WTC11 (cell line): ENCODE measurements at regions not wholly inside any gene's neighbourhood (a gene's known extent, or its start where the extent isn't known, plus 50 kb on each side); places are given as distances from the start of the nearest gene placed in this dataset.

Experiments
- CREB1 ChIP-seq: sonication (generic); formaldehyde crosslinking; IDR thresholded peaks from 2 replicates; pipeline ENCODE4 v1.8.0; 2023; ENCODE audit warnings: mild to moderate bottlenecking, missing genetic modification reagents
- TEAD1 ChIP-seq: sonication (generic); formaldehyde crosslinking; IDR thresholded peaks from 2 replicates; pipeline ENCODE4 v1.8.0; 2022; ENCODE audit warnings: mild to moderate bottlenecking, missing genetic modification reagents
- ZNF317 ChIP-seq: sonication (generic); formaldehyde crosslinking; IDR thresholded peaks from 2 replicates; pipeline ENCODE4 v1.8.1; 2023; ENCODE audit warnings: low read depth, mild to moderate bottlenecking, moderate library complexity, missing genetic modification reagents, borderline replicate concordance
- TF ChIP-seq, protein P1 (sequence below): fragments of 200-600 bp; IDR thresholded peaks from 2 replicates; pipeline ENCODE4 v1.8.0; 2022; ENCODE audit warnings: antibody characterized with exemption

DNA sequence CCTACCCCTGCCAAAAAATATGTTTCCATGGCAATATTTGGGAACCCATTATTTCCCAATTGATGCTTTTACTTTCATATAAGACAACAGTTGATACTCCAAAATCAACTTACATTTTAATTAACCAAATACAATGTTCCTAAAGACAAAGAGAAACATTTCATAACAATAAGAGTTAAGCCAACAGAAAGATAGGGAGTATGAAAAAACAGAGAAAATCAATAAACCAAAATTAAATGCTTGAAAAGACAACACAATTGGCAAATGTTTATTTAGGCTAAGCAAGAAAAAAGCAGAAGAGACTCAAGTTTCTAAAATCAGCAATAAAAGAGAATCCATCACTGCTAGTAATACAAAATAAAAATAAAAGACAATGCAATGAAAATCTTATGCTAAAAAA, 123.1 kb upstream of the VPREB1 start:
- TF ChIP-seq ZNF317 (CRISPR knock-in tag) = no peak
- TF ChIP-seq, protein P1, sequence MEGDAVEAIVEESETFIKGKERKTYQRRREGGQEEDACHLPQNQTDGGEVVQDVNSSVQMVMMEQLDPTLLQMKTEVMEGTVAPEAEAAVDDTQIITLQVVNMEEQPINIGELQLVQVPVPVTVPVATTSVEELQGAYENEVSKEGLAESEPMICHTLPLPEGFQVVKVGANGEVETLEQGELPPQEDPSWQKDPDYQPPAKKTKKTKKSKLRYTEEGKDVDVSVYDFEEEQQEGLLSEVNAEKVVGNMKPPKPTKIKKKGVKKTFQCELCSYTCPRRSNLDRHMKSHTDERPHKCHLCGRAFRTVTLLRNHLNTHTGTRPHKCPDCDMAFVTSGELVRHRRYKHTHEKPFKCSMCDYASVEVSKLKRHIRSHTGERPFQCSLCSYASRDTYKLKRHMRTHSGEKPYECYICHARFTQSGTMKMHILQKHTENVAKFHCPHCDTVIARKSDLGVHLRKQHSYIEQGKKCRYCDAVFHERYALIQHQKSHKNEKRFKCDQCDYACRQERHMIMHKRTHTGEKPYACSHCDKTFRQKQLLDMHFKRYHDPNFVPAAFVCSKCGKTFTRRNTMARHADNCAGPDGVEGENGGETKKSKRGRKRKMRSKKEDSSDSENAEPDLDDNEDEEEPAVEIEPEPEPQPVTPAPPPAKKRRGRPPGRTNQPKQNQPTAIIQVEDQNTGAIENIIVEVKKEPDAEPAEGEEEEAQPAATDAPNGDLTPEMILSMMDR = no peak
- TF ChIP-seq TEAD1 (CRISPR knock-in tag) = no peak
- no peak for TF ChIP-seq CREB1 (CRISPR knock-in tag)
